Neutrophil (primary cell): ENCODE measurements at regions not wholly inside any gene's neighbourhood (a gene's known extent, or its start where the extent isn't known, plus 50 kb on each side); places are given as distances from the start of the nearest gene placed in this dataset.

Experiments used
- H3K27ac ChIP-seq: fragments of 200-600 bp; sonication (generic); 2 replicates; pipeline ENCODE4 v1.5.1; 2016; ENCODE audit warnings: mild to moderate bottlenecking, moderate library complexity
- H3K27me3 ChIP-seq: fragments of 200-600 bp; sonication (generic); 2 replicates; pipeline ENCODE4 v1.6.0; 2016; ENCODE audit warnings: mild to moderate bottlenecking
- H3K36me3 ChIP-seq: fragments of 200-600 bp; sonication (generic); 2 replicates; pipeline ENCODE4 v1.5.1; 2017
- H3K4me1 ChIP-seq, 2 experiments: fragments of 200-600 bp in 1 of 2; sonication (generic) in 1 of 2; 1 replicate in 1 of 2; 2 replicates in 1 of 2; pipeline versions ENCODE4 v1.5.1 to v1.6.1; 2013 to 2016; ENCODE audit warnings: low read depth in 1 of 2, low read length in 1 of 2, mild to moderate bottlenecking in 1 of 2, moderate library complexity in 1 of 2; ENCODE audit not compliant: control insufficient read depth in 1 of 2, insufficient read depth in 1 of 2
- H3K4me3 ChIP-seq, 2 experiments: fragments of 200-600 bp in 1 of 2; sonication (generic) in 1 of 2; 1 replicate in 1 of 2; 2 replicates in 1 of 2; pipeline ENCODE4 v1.5.1; 2013 to 2016; ENCODE audit warnings: low read depth in 1 of 2, low read length in 1 of 2, mild to moderate bottlenecking in 1 of 2, moderate library complexity in 1 of 2
- H3K9me3 ChIP-seq: fragments of 200-600 bp; sonication (generic); 2 replicates; pipeline ENCODE4 v1.5.1; 2016
- TF ChIP-seq, protein P1 (sequence below): fragments of 200-600 bp; sonication (generic); IDR thresholded peaks from 2 replicates; pipeline ENCODE4 v1.5.1; 2016; ENCODE audit warnings: antibody characterized with exemption

DNA sequence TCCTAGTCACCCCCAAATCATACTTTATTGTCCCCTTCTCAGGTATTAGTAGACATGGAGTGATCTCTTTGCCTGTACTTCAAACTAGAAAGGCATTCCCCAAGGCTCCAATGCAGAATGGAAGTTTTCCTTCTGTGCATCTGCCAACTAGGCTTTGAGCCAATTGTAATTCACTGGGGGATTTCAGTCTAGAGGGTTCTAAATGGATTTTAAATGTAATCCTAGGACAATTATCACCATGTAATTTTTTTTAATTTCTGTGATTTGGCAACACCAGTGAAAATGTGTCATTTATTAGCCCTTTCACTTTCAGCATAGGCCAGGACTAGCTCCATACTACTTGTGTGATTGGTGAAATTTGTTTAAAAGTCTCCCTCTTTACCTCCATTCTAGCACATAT, 557.6 kb upstream of the MARCKS start:
- no peaks in the 10 kb centered on the region for H3K36me3 ChIP-seq
- no peaks in the 10 kb centered on the region for H3K9me3 ChIP-seq
- no peak overlapping the region for H3K27ac ChIP-seq
- TF ChIP-seq, protein P1, sequence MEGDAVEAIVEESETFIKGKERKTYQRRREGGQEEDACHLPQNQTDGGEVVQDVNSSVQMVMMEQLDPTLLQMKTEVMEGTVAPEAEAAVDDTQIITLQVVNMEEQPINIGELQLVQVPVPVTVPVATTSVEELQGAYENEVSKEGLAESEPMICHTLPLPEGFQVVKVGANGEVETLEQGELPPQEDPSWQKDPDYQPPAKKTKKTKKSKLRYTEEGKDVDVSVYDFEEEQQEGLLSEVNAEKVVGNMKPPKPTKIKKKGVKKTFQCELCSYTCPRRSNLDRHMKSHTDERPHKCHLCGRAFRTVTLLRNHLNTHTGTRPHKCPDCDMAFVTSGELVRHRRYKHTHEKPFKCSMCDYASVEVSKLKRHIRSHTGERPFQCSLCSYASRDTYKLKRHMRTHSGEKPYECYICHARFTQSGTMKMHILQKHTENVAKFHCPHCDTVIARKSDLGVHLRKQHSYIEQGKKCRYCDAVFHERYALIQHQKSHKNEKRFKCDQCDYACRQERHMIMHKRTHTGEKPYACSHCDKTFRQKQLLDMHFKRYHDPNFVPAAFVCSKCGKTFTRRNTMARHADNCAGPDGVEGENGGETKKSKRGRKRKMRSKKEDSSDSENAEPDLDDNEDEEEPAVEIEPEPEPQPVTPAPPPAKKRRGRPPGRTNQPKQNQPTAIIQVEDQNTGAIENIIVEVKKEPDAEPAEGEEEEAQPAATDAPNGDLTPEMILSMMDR: no peak
- H3K4me1 ChIP-seq: no peaks in the 10 kb centered on the region
- H3K27me3 ChIP-seq: no peaks in the 10 kb centered on the region
- no peak overlapping the region for H3K4me3 ChIP-seq

GRCh38 chr6:113301651-113302050, 555.5 kb upstream of the MARCKS start:
- H3K4me1 ChIP-seq: peaks cover under 1 to 1% of the 10 kb centered on the region in 2 experiments
- H3K4me3 ChIP-seq: no peak overlapping the region
- no peaks in the 10 kb centered on the region for H3K9me3 ChIP-seq
- TF ChIP-seq, protein P1: no peak
- no peaks in the 10 kb centered on the region for H3K27me3 ChIP-seq
- no peaks in the 10 kb centered on the region for H3K36me3 ChIP-seq
- no peak overlapping the region for H3K27ac ChIP-seq

DNA sequence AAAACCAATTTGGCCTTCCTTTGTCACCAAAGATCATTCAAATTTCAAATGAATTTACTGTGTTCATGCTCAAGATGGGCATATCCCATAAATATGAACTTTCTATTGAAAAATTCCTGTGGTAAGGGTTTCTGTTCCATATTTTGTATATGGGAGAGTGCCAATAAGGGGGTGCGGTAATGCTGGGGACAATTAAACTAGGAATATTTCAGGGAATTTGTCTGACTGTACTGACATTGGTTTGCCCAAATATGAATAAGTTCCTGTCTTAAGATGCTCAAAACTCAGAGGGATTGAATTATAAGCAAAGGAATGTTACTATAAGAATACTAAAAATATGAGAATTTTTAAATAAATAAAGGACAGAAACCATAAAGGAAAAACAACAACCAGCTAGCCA, 553.0 kb upstream of the MARCKS start:
- Histone ChIP-seq H3K27me3 (no peaks in the 10 kb centered on the region), H3K4me3 (no peak overlapping the region), H3K9me3 (no peaks in the 10 kb centered on the region), H3K4me1 (peaks cover 3 to 4% of the 10 kb centered on the region in 2 experiments), H3K36me3 (no peaks in the 10 kb centered on the region), H3K27ac (no peak overlapping the region)
- TF ChIP-seq, protein P1: no peak

DNA sequence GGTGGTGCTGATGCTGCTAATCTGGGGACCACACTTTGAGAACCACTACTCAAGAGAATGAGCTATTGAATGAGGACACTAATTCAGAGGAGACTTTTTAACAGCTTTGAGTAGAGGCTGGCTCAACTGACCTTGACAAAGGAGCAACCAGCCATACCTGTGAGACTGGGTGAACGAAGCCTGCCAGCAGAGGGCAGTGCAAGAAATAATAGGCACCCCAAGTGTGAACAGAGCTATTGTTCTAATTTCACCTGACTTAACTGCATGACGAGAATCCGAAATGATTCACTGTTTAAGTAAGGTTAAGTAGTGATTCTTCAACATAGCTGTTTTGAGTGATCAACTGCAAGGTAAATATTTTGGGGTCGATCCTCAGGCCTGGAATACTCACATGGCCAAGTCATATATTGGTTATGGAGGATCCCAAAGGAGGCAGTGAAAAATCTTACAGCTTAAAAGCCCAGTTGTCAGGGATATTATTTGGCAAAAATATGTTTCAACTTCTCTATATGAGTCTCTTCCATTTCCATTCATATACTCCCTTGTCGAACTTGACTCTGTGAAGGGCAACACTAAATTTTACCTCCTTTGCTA, 550.5 kb upstream of the MARCKS start:
- peaks cover 3 to 4% of the 10 kb centered on the region in 2 experiments for H3K4me1 ChIP-seq
- TF ChIP-seq, protein P1: peak; percentile 74
- no peak overlapping the region for H3K27ac ChIP-seq
- H3K9me3 ChIP-seq: no peaks in the 10 kb centered on the region
- H3K27me3 ChIP-seq: no peaks in the 10 kb centered on the region
- H3K4me3 ChIP-seq: no peak overlapping the region
- H3K36me3 ChIP-seq: no peaks in the 10 kb centered on the region

DNA sequence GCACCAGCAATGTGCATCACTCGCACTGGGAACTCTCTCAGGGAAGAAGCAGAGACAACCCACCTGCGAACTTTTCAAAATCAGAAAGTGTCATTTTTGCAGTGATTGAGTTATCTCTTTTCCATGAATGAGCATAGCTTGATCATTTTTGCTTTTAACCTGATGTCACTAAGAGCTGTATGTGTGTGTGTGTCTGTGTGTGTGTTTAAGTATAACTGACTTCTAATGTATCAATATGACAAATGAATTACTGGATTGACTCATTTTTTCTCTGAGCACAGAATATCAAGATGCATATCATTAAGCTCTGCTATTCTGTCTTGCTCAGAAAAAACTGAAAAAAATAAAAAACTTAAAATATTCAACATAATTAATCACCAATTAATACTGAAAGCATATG, 548.9 kb upstream of the MARCKS start:
- H3K27ac ChIP-seq: no peak overlapping the region
- H3K9me3 ChIP-seq: no peaks in the 10 kb centered on the region
- no peaks in the 10 kb centered on the region for H3K36me3 ChIP-seq
- TF ChIP-seq, protein P1: no peak
- H3K27me3 ChIP-seq: no peaks in the 10 kb centered on the region
- no peak overlapping the region for H3K4me3 ChIP-seq
- peaks cover 3 to 4% of the 10 kb centered on the region in 2 experiments for H3K4me1 ChIP-seq
